Panc1 (cell line): ENCODE measurements at regions not wholly inside any gene's neighbourhood (a gene's known extent, or its start where the extent isn't known, plus 50 kb on each side); places are given as distances from the start of the nearest gene placed in this dataset.

Source experiments
- ATAC-seq: fragments of 200-7000 bp; cut with Tn5 transposase; 2 replicates; pipeline ENCODE4 v1.9.1; 2020; ENCODE audit warnings: mild to moderate bottlenecking, moderate library complexity
- BruUV-seq: library from RNA; stranded (reverse); fragments of 400-500 nt; replicated peaks from 2 replicates; lab custom pipeline; 2021; lab: Mats Ljungman, UMichigan
- CTCF ChIA-PET: fragments of 300-600 bp; sonication (Branson Sonifier 250); formaldehyde crosslinking; loops from one replicate; lab custom pipeline; 2022; ENCODE audit warnings: antibody characterized with exemption; lab: Charles Lee
- POLR2A ChIA-PET: fragments of 300-600 bp; sonication (Branson Sonifier 250); formaldehyde crosslinking; loops from one replicate; lab custom pipeline; 2022; ENCODE audit warnings: antibody characterized with exemption; lab: Charles Lee
- DNase-seq: peaks from one replicate; pipeline ENCODE4 v3.0.0-alpha.2; 2010; ENCODE audit warnings: low read depth, low spot score
- H3K27ac ChIP-seq: 2 replicates; pipeline ENCODE4 v1.5.1; 2011; ENCODE audit warnings: mild to moderate bottlenecking, low read length, inconsistent platforms
- H3K27me3 ChIP-seq: fragments of 200-500 bp; sonication (Bioruptor generic); 2 replicates; pipeline ENCODE4 v1.6.0; 2014; ENCODE audit warnings: low read length, inconsistent platforms; ENCODE audit not compliant: control insufficient read depth, insufficient read depth
- H3K36me3 ChIP-seq: fragments of 200-500 bp; sonication (Bioruptor generic); 2 replicates; pipeline ENCODE4 v1.5.1; 2014; ENCODE audit warnings: inconsistent platforms, mild to moderate bottlenecking, low read length, moderate library complexity; ENCODE audit not compliant: control insufficient read depth, insufficient read depth
- H3K4me1 ChIP-seq: 2 replicates; pipeline ENCODE4 v1.5.1; 2011; ENCODE audit warnings: inconsistent platforms, mild to moderate bottlenecking, low read length, moderate library complexity; ENCODE audit not compliant: control insufficient read depth, insufficient read depth
- H3K4me3 ChIP-seq, 2 experiments: 2 replicates each; pipeline ENCODE4 v1.5.1; 2011 to 2012; ENCODE audit warnings: low read depth in 2 of 2, low read length in 2 of 2, mild to moderate bottlenecking in 2 of 2, inconsistent platforms in 1 of 2, moderate library complexity in 1 of 2
- H3K9me3 ChIP-seq: fragments of 200-500 bp; sonication (Bioruptor generic); 2 replicates; pipeline ENCODE4 v1.5.1; 2014; ENCODE audit warnings: low read depth, mild to moderate bottlenecking, inconsistent platforms, low read length, moderate library complexity; ENCODE audit not compliant: control insufficient read depth, insufficient read depth
- POLR2AphosphoS5 ChIP-seq: IDR thresholded peaks from 2 replicates; pipeline ENCODE4 v1.6.1; 2012; ENCODE audit warnings: mild to moderate bottlenecking, low read depth, low read length, moderate library complexity
- SIN3A ChIP-seq: IDR thresholded peaks from 2 replicates; pipeline ENCODE4 v1.6.1; 2012; ENCODE audit warnings: low read depth, mild to moderate bottlenecking, low read length, moderate library complexity, borderline replicate concordance; ENCODE audit not compliant: insufficient read depth
- TCF7L2 ChIP-seq: IDR thresholded peaks from 2 replicates; pipeline ENCODE4 v1.6.1; 2011; ENCODE audit warnings: mild to moderate bottlenecking, low read depth, low read length, inconsistent platforms
- in situ Hi-C: cut with HindIII; loops from 2 replicates; pipeline ENCODE4 v1.10.0; 2016; ENCODE audit warnings: low sequenced_read_pairs, low pct_unique_long_range_greater_than_20kb
- intact Hi-C: fragments of 100-400 bp; cut with micrococcal nuclease; formaldehyde crosslinking; loops from one replicate; pipeline ENCODE4 v1.10.0; 2022; ENCODE audit not compliant: unreplicated experiment
- TF ChIP-seq, protein P1 (sequence below), 2 experiments: IDR thresholded peaks; 2 replicates each; pipeline ENCODE4 v1.6.1; 2011 to 2012; ENCODE audit warnings: low read depth in 2 of 2, control low read depth in 1 of 2, low read length in 1 of 2, mild to moderate bottlenecking in 1 of 2, moderate library complexity in 1 of 2; ENCODE audit not compliant: insufficient read depth in 1 of 2
- TF ChIP-seq, protein P2 (sequence below): fragments of 450-650 bp; IDR thresholded peaks from 2 replicates; pipeline ENCODE4 v1.5.1; 2017; ENCODE audit warnings: mild to moderate bottlenecking

DNA sequence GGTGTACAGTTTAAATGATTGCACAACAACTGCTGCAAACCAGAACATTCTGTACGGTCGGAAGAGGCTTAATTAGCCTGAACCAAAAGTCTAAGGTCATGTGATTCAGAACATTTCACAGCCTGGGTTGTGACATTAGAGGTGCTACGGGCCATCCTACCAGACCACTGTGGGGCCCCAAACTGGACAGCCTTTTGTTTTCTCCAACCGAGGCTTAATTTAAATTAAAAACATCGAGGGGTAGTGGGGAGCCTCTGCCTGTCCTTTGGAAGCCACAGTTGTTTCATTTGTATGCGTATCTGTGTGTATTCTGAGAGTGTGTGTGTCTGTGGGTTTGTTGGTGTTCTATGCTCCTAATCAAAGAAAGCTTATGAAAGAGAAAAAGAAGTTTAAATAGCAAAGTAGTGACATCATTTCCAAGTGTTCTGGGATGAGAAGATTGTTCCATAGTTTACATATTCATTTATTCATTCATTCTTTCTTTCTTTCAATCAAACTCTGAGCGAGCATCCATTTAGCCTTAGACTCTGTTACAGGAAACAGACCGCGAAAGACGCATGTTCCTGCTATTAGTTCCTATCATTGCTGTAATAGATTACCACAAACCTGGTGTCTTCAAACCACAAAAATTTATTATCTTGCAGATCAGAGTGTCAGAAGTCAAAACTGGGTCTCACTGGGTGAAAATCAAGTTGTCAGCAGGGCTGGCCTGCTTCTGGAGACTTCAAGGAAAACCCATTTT lies 444.8 kb downstream of the FOXO1 start:
- no peaks in the 10 kb centered on the region for H3K27me3 ChIP-seq
- in situ Hi-C loops (no loop called here), intact Hi-C loops (no loop called here)
- no TSS peak for BruUV-seq
- no peak overlapping the region for H3K27ac ChIP-seq
- POLR2A ChIA-PET = no interaction called here
- no peak overlapping the region for H3K4me3 ChIP-seq
- no peaks in the 10 kb centered on the region for H3K4me1 ChIP-seq
- CTCF ChIA-PET = no interaction called here
- DNase-seq (no peak), ATAC-seq (no peak)
- TF ChIP-seq, protein P1, sequence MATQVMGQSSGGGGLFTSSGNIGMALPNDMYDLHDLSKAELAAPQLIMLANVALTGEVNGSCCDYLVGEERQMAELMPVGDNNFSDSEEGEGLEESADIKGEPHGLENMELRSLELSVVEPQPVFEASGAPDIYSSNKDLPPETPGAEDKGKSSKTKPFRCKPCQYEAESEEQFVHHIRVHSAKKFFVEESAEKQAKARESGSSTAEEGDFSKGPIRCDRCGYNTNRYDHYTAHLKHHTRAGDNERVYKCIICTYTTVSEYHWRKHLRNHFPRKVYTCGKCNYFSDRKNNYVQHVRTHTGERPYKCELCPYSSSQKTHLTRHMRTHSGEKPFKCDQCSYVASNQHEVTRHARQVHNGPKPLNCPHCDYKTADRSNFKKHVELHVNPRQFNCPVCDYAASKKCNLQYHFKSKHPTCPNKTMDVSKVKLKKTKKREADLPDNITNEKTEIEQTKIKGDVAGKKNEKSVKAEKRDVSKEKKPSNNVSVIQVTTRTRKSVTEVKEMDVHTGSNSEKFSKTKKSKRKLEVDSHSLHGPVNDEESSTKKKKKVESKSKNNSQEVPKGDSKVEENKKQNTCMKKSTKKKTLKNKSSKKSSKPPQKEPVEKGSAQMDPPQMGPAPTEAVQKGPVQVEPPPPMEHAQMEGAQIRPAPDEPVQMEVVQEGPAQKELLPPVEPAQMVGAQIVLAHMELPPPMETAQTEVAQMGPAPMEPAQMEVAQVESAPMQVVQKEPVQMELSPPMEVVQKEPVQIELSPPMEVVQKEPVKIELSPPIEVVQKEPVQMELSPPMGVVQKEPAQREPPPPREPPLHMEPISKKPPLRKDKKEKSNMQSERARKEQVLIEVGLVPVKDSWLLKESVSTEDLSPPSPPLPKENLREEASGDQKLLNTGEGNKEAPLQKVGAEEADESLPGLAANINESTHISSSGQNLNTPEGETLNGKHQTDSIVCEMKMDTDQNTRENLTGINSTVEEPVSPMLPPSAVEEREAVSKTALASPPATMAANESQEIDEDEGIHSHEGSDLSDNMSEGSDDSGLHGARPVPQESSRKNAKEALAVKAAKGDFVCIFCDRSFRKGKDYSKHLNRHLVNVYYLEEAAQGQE (IDR thresholded peaks at IDR 0.05; ENCODE audit: insufficient read depth in 1 of 2, low read depth in 2 of 2, low read length in 1 of 2) = no peak
- no peak for TF ChIP-seq POLR2AphosphoS5
- no peak for TF ChIP-seq SIN3A
- TF ChIP-seq, protein P2, sequence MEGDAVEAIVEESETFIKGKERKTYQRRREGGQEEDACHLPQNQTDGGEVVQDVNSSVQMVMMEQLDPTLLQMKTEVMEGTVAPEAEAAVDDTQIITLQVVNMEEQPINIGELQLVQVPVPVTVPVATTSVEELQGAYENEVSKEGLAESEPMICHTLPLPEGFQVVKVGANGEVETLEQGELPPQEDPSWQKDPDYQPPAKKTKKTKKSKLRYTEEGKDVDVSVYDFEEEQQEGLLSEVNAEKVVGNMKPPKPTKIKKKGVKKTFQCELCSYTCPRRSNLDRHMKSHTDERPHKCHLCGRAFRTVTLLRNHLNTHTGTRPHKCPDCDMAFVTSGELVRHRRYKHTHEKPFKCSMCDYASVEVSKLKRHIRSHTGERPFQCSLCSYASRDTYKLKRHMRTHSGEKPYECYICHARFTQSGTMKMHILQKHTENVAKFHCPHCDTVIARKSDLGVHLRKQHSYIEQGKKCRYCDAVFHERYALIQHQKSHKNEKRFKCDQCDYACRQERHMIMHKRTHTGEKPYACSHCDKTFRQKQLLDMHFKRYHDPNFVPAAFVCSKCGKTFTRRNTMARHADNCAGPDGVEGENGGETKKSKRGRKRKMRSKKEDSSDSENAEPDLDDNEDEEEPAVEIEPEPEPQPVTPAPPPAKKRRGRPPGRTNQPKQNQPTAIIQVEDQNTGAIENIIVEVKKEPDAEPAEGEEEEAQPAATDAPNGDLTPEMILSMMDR = no peak
- no peak for TF ChIP-seq TCF7L2
- H3K9me3 ChIP-seq = no peaks in the 10 kb centered on the region
- H3K36me3 ChIP-seq = no peaks in the 10 kb centered on the region

DNA sequence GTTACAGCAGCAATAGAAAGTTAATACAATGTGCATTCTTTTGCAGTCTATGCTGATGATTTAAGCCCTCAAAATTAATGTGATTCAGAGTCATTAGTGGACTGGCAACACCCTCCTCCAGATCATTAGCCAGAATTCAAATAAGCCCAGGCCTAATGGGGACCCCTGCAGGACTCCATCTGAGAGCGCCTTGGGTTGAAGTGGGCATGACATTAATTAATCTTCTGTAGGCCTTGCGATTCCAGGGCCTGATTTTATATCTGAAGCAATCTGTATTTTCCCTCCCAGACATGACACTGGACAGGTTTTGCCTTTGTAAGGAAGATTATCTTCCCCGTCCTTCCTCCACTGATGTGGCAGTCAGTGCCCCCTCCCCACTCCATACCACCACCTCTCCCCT lies 442.9 kb downstream of the FOXO1 start:
- no peak for TF ChIP-seq SIN3A
- TF ChIP-seq, protein P1 (IDR thresholded peaks at IDR 0.05; ENCODE audit: insufficient read depth in 1 of 2, low read depth in 2 of 2, low read length in 1 of 2) = no peak
- no peak overlapping the region for H3K4me3 ChIP-seq
- ChIA-PET CTCF (no interaction called here), POLR2A (no interaction called here)
- in situ Hi-C loops (no loop called here), intact Hi-C loops (no loop called here)
- H3K36me3 ChIP-seq = no peaks in the 10 kb centered on the region
- no peak for DNase-seq
- no TSS peak for BruUV-seq
- no peak overlapping the region for H3K27ac ChIP-seq
- no peak for ATAC-seq
- H3K27me3 ChIP-seq = no peaks in the 10 kb centered on the region
- H3K9me3 ChIP-seq = no peaks in the 10 kb centered on the region
- no peaks in the 10 kb centered on the region for H3K4me1 ChIP-seq
